A673 (cell line): ENCODE measurements at regions not wholly inside any gene's neighbourhood (a gene's known extent, or its start where the extent isn't known, plus 50 kb on each side); places are given as distances from the start of the nearest gene placed in this dataset.

ENCODE experiments used
- CTCF ChIP-seq: fragments of 300-800, 200-600 bp; sonication (generic); conservative IDR thresholded peaks from 2 replicates; pipeline ENCODE4 v1.5.1; 2017; ENCODE audit warnings: low read depth, mild to moderate bottlenecking, antibody characterized with exemption, low read length, moderate library complexity, mixed read lengths
- EZH2 ChIP-seq: fragments of 200-600 bp; sonication (generic); IDR thresholded peaks from 2 replicates; pipeline ENCODE4 v1.6.1; 2017; ENCODE audit warnings: borderline replicate concordance, low read depth, mild to moderate bottlenecking, mixed read lengths, antibody characterized with exemption, low read length; ENCODE audit not compliant: poor library complexity, severe bottlenecking

- no peak for TF ChIP-seq CTCF
- TF ChIP-seq EZH2: no peak
Observed at GRCh38 chr15:77553257-77553656, 79.5 kb downstream of the LINGO1 start.
